Mammary epithelial cell (primary cell): ENCODE measurements at regions not wholly inside any gene's neighbourhood (a gene's known extent, or its start where the extent isn't known, plus 50 kb on each side); places are given as distances from the start of the nearest gene placed in this dataset.
"Not testable (repeated sequence)": the region's sequence is repeated elsewhere in the genome, so short reads cannot be mapped to it uniquely, and the experiment has no call there.

Source experiments
- EZH2 ChIP-seq: IDR thresholded peaks from 2 replicates; pipeline ENCODE4 v1.6.1; 2012; ENCODE audit warnings: low read length, inconsistent platforms, borderline replicate concordance
- TF ChIP-seq, protein P1 (sequence below), 2 donors: IDR thresholded peaks in 1 of 2; conservative IDR thresholded peaks in 1 of 2; 2 replicates each; pipeline ENCODE4 v1.5.1; 2011 to 2012; ENCODE audit warnings: inconsistent platforms in 2 of 2, low read length in 2 of 2, mild to moderate bottlenecking in 2 of 2, control low read depth in 1 of 2, low read depth in 1 of 2; ENCODE audit not compliant: insufficient read depth in 1 of 2; ENCODE audit errors: extremely low read depth in 1 of 2

GRCh38 chr6:119405114-119405513, 55.6 kb upstream of the MAN1A1 start:
- TF ChIP-seq, protein P1, sequence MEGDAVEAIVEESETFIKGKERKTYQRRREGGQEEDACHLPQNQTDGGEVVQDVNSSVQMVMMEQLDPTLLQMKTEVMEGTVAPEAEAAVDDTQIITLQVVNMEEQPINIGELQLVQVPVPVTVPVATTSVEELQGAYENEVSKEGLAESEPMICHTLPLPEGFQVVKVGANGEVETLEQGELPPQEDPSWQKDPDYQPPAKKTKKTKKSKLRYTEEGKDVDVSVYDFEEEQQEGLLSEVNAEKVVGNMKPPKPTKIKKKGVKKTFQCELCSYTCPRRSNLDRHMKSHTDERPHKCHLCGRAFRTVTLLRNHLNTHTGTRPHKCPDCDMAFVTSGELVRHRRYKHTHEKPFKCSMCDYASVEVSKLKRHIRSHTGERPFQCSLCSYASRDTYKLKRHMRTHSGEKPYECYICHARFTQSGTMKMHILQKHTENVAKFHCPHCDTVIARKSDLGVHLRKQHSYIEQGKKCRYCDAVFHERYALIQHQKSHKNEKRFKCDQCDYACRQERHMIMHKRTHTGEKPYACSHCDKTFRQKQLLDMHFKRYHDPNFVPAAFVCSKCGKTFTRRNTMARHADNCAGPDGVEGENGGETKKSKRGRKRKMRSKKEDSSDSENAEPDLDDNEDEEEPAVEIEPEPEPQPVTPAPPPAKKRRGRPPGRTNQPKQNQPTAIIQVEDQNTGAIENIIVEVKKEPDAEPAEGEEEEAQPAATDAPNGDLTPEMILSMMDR (conservative IDR thresholded peaks at IDR 0.05 in 1 of 2, IDR thresholded peaks at IDR 0.05 in 1 of 2; ENCODE audit: extremely low read depth in 1 of 2, insufficient read depth in 1 of 2, low read depth in 1 of 2, low read length in 2 of 2) = not testable (repeated sequence)
- TF ChIP-seq EZH2 = not testable (repeated sequence)
